ENCODE measurements at regions not wholly inside any gene's neighbourhood (a gene's known extent, or its start where the extent isn't known, plus 50 kb on each side); places are given as distances from the start of the nearest gene placed in this dataset.
A peak's percentile ranks its signal among the peaks of the same experiment; 100 is the strongest.

GRCh38 chr20:39263076-39263475, 300.9 kb downstream of the DHX35 start:
- H3K27ac ChIP-seq (ENCODE audit: low read depth in 2 of 2, low read length in 2 of 2), result no peak overlapping the region
- H3K9ac ChIP-seq (ENCODE audit: low read length in 3 of 3), result no peak overlapping the region
- H3K36me3 ChIP-seq (ENCODE audit: control insufficient read depth in 2 of 3, insufficient read depth in 3 of 3, low read length in 3 of 3), result no peaks in the 10 kb centered on the region
- FAIRE-seq (no peak), DNase-seq (no peak)
- no peak overlapping the region for H3K4me3 ChIP-seq (ENCODE audit: low read length in 3 of 3)
- no peaks in the 10 kb centered on the region for H3K9me3 ChIP-seq (ENCODE audit: control insufficient read depth in 2 of 3, insufficient read depth in 1 of 3, low read length in 3 of 3)
- no peak for TF ChIP-seq CTCF (IDR thresholded peaks at IDR 0.05; ENCODE audit: borderline replicate concordance, extremely low read depth, insufficient read depth)
- H3K27me3 ChIP-seq (ENCODE audit: control insufficient read depth, insufficient read depth, low read length), result no peaks in the 10 kb centered on the region
- intact Hi-C loops (cut with DNase I), result no loop called here
- H3K4me1 ChIP-seq (ENCODE audit: control insufficient read depth in 2 of 3, insufficient read depth in 2 of 3, low read depth in 1 of 3, low read length in 3 of 3), result no peaks in the 10 kb centered on the region

- FAIRE-seq, result no peak
- no peak for TF ChIP-seq CTCF (IDR thresholded peaks at IDR 0.05; ENCODE audit: borderline replicate concordance, extremely low read depth, insufficient read depth)
- intact Hi-C loops (cut with DNase I), result no loop called here
- no peaks in the 10 kb centered on the region for H3K36me3 ChIP-seq (ENCODE audit: control insufficient read depth in 2 of 3, insufficient read depth in 3 of 3, low read length in 3 of 3)
- no peaks in the 10 kb centered on the region for H3K27me3 ChIP-seq (ENCODE audit: control insufficient read depth, insufficient read depth, low read length)
- H3K27ac ChIP-seq (ENCODE audit: low read depth in 2 of 2, low read length in 2 of 2), result no peak overlapping the region
- H3K9me3 ChIP-seq (ENCODE audit: control insufficient read depth in 2 of 3, insufficient read depth in 1 of 3, low read length in 3 of 3), result no peaks in the 10 kb centered on the region
- DNase-seq, result no peak
- H3K4me3 ChIP-seq (ENCODE audit: low read length in 3 of 3), result no peak overlapping the region
- no peaks in the 10 kb centered on the region for H3K4me1 ChIP-seq (ENCODE audit: control insufficient read depth in 2 of 3, insufficient read depth in 2 of 3, low read depth in 1 of 3, low read length in 3 of 3)
- no peak overlapping the region for H3K9ac ChIP-seq (ENCODE audit: low read length in 3 of 3)
Observed at GRCh38 chr20:39259808-39260207, 297.7 kb downstream of the DHX35 start.

- Histone ChIP-seq H3K36me3 (ENCODE audit: control insufficient read depth in 2 of 3, insufficient read depth in 3 of 3, low read length in 3 of 3) (no peaks in the 10 kb centered on the region), H3K27me3 (ENCODE audit: control insufficient read depth, insufficient read depth, low read length) (no peaks in the 10 kb centered on the region), H3K9ac (ENCODE audit: low read length in 3 of 3) (no peak overlapping the region), H3K27ac (ENCODE audit: low read depth in 2 of 2, low read length in 2 of 2) (no peak overlapping the region), H3K9me3 (ENCODE audit: control insufficient read depth in 2 of 3, insufficient read depth in 1 of 3, low read length in 3 of 3) (no peaks in the 10 kb centered on the region), H3K4me1 (ENCODE audit: control insufficient read depth in 2 of 3, insufficient read depth in 2 of 3, low read depth in 1 of 3, low read length in 3 of 3) (no peaks in the 10 kb centered on the region), H3K4me3 (ENCODE audit: low read length in 3 of 3) (no peak overlapping the region)
- TF ChIP-seq CTCF (IDR thresholded peaks at IDR 0.05; ENCODE audit: borderline replicate concordance, extremely low read depth, insufficient read depth), result no peak
- intact Hi-C loops (cut with DNase I), result no loop called here
- FAIRE-seq (no peak), DNase-seq (peak in 1 of 5 donors; percentile 32)
Observed at GRCh38 chr20:39259010-39259803, 297.1 kb downstream of the DHX35 start.

All from kidney (tissue), 13 donors.